ENCODE measurements at regions not wholly inside any gene's neighbourhood (a gene's known extent, or its start where the extent isn't known, plus 50 kb on each side); places are given as distances from the start of the nearest gene placed in this dataset.

DNA sequence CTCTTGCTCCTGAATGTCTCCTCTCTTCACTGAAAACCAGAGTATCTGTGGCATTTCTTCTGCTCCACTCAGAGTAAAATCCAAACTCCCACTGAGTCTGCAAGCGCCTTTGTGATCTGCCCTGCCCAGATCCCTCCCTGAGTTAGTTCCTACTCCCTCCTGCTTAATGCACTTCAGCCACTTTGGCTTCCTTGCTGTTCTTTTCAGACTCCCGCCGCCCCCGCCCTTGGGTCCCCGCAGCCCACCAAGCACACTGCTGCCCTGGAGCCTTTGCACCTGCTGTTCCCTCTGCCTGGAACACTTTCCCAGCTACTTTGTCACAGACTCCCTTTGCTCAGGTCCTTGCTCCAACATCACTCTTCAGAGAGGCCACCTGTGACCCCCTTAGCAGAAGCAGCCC lies 127.2 kb upstream of the SLC25A48 start (continued):
- TF ChIP-seq RXRA (IDR thresholded peaks at IDR 0.05; ENCODE audit: borderline replicate concordance, low read depth) = no peak
- TF ChIP-seq, protein P1, sequence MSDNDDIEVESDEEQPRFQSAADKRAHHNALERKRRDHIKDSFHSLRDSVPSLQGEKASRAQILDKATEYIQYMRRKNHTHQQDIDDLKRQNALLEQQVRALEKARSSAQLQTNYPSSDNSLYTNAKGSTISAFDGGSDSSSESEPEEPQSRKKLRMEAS (IDR thresholded peaks at IDR 0.05; ENCODE audit: low read depth) = no peak
- TF ChIP-seq FOSL2 (IDR thresholded peaks at IDR 0.05; ENCODE audit: borderline replicate concordance, low read depth) = no peak
- no peak for TF ChIP-seq MEF2A (IDR thresholded peaks at IDR 0.05; ENCODE audit: borderline replicate concordance, low read depth)

DNA sequence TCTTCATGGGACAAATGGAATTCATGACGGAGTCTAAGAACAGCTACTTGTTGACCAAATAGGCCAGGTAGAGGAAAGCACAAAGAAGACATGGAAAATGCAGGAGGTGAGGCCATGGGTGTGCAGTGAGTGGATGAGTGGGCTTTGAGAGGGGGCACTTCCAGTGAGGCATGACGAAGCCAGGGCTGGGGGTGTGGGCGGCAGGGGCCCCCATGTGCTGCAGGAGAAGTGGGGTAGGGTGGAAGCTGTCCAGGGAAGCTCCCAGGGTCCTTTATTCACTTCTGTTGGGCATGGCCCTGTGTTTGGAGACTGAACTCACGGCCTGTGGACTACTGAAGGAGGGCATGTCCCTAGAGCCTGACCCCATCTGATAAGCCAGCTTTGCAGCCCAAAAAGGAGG lies 127.6 kb upstream of the SLC25A48 start:
- Histone ChIP-seq H3F3A (replicated peaks; ENCODE audit: insufficient read depth) (no peaks in the 10 kb centered on the region), H3K79me2 (ENCODE audit: insufficient read depth) (no peaks in the 10 kb centered on the region), H3K9me2 (no peaks in the 10 kb centered on the region), H3K4me2 (no peak overlapping the region), H3K27ac (ENCODE audit: low read depth in 2 of 2, low read length in 1 of 2) (no peak overlapping the region), H3K9ac (no peak overlapping the region), H3K4me3 (ENCODE audit: low read depth in 2 of 2, low read length in 1 of 2) (no peak overlapping the region), H3K36me3 (replicated peaks in 1 of 2; ENCODE audit: control insufficient read depth in 1 of 2, insufficient read depth in 2 of 2, low read length in 1 of 2) (no peaks in the 10 kb centered on the region), H3K9me3 (no peaks in the 10 kb centered on the region), H3K27me3 (ENCODE audit: insufficient read depth) (no peaks in the 10 kb centered on the region; the same call in 1 of the 2 replicates), H4K20me1 (ENCODE audit: insufficient read depth) (no peaks in the 10 kb centered on the region), H3K4me1 (ENCODE audit: control insufficient read depth in 1 of 2, insufficient read depth in 2 of 2, low read depth in 1 of 2, low read length in 1 of 2) (peaks cover 0 to 6% of the 10 kb centered on the region in 2 experiments; a peak in 1 of 4 replicates), H2AFZ (ENCODE audit: low read depth) (no peak overlapping the region)
- TF ChIP-seq FOXJ3 (CRISPR knock-in tag; IDR thresholded peaks at IDR 0.05) (no peak), FOXM1 (IDR thresholded peaks at IDR 0.05; ENCODE audit: low read depth) (no peak), POLR2AphosphoS5 (IDR thresholded peaks at IDR 0.05; ENCODE audit: low read depth, low read length) (no peak), NFIC (IDR thresholded peaks at IDR 0.05; ENCODE audit: borderline replicate concordance) (no peak), MEF2A (IDR thresholded peaks at IDR 0.05; ENCODE audit: borderline replicate concordance, low read depth) (no peak), RAD21 (IDR thresholded peaks at IDR 0.05; ENCODE audit: low read length) (no peak), TEAD4 (IDR thresholded peaks at IDR 0.05; ENCODE audit: borderline replicate concordance, insufficient read depth) (no peak), SIN3A (IDR thresholded peaks at IDR 0.05; ENCODE audit: borderline replicate concordance, low read depth, low read length) (no peak), TCF12 (IDR thresholded peaks at IDR 0.05) (no peak), TAF1 (IDR thresholded peaks at IDR 0.05; ENCODE audit: borderline replicate concordance, low read depth, low read length) (no peak)
- TF ChIP-seq, protein P2, sequence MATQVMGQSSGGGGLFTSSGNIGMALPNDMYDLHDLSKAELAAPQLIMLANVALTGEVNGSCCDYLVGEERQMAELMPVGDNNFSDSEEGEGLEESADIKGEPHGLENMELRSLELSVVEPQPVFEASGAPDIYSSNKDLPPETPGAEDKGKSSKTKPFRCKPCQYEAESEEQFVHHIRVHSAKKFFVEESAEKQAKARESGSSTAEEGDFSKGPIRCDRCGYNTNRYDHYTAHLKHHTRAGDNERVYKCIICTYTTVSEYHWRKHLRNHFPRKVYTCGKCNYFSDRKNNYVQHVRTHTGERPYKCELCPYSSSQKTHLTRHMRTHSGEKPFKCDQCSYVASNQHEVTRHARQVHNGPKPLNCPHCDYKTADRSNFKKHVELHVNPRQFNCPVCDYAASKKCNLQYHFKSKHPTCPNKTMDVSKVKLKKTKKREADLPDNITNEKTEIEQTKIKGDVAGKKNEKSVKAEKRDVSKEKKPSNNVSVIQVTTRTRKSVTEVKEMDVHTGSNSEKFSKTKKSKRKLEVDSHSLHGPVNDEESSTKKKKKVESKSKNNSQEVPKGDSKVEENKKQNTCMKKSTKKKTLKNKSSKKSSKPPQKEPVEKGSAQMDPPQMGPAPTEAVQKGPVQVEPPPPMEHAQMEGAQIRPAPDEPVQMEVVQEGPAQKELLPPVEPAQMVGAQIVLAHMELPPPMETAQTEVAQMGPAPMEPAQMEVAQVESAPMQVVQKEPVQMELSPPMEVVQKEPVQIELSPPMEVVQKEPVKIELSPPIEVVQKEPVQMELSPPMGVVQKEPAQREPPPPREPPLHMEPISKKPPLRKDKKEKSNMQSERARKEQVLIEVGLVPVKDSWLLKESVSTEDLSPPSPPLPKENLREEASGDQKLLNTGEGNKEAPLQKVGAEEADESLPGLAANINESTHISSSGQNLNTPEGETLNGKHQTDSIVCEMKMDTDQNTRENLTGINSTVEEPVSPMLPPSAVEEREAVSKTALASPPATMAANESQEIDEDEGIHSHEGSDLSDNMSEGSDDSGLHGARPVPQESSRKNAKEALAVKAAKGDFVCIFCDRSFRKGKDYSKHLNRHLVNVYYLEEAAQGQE (IDR thresholded peaks at IDR 0.05; ENCODE audit: low read depth, low read length) = no peak
- TF ChIP-seq, protein P1 (IDR thresholded peaks at IDR 0.05; ENCODE audit: low read depth) = no peak
- ChIA-PET CTCF (no interaction called here), POLR2A (no interaction called here)
- 10% methylated on average over 3 of the region's 4 CpGs for WGBS (ENCODE audit: low lambda C conversion rate)
- DNase-seq = no peak
